Lower leg skin (tissue), 4 donors: ENCODE measurements at regions not wholly inside any gene's neighbourhood (a gene's known extent, or its start where the extent isn't known, plus 50 kb on each side); places are given as distances from the start of the nearest gene placed in this dataset.
"Not testable (repeated sequence)": the region's sequence is repeated elsewhere in the genome, so short reads cannot be mapped to it uniquely, and the experiment has no call there.

ENCODE experiments used
- DNase-seq, 2 donors: peaks; one replicate each; pipeline ENCODE4 v3.0.0-alpha.2; 2019; ENCODE audit warnings: low spot score in 2 of 2
- H3K4me3 ChIP-seq: fragments of 200-600 bp; sonication (generic); 2 replicates; pipeline ENCODE4 v1.5.1; 2017; ENCODE audit warnings: mild to moderate bottlenecking, low read depth; ENCODE audit not compliant: poor library complexity, severe bottlenecking
- POLR2A ChIP-seq, 2 donors: fragments of 450-650 bp; IDR thresholded peaks; one replicate each; pipeline ENCODE4 v1.6.1; 2016 to 2017; ENCODE audit warnings: antibody characterized with exemption in 2 of 2, mild to moderate bottlenecking in 1 of 2, moderate library complexity in 1 of 2
- WGBS, 2 donors: methylation state at CpG; one replicate each; pipeline ENCODE4 v1.1.5; 2018; 5-methylcytosine and 5-hydroxymethylcytosine counted together
- intact Hi-C: fragments of 100-400 bp; cut with DNase I; formaldehyde crosslinking; loops from one replicate; pipeline ENCODE4 v1.15.0; 2023; ENCODE audit warnings: low total_unique reads
- TF ChIP-seq, protein P1 (sequence below), 3 donors: fragments of 450-650 bp; IDR thresholded peaks; one replicate each; pipeline ENCODE4 v1.5.1; 2016; ENCODE audit warnings: antibody characterized with exemption in 3 of 3, mild to moderate bottlenecking in 3 of 3, moderate library complexity in 2 of 3

DNA sequence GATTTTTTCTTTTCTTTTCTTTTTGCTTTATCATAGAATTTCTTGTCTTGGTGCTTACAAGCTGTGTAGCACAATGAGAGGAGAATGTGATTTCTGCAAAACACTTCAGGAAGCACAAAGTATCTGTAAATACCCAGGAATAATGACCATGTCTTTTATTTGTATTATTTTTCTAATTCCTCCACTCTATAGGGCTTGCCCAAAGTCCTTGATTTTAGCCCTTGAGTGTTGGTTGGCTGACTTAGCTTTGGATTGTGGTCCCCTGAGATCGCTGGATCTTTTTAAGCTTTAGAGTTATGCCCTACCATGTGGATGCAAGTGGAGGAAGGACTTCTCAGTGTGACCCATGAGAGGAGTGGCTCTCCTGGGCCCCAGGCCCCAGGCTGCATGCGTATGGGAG is 52.2 kb downstream of the HOXC4 start:
- H3K4me3 ChIP-seq, intact Hi-C loops, DNase-seq: not testable (repeated sequence)
- WGBS, 2 donors = 57 to 81% methylated on average over 2 of the region's 2 CpGs

DNA sequence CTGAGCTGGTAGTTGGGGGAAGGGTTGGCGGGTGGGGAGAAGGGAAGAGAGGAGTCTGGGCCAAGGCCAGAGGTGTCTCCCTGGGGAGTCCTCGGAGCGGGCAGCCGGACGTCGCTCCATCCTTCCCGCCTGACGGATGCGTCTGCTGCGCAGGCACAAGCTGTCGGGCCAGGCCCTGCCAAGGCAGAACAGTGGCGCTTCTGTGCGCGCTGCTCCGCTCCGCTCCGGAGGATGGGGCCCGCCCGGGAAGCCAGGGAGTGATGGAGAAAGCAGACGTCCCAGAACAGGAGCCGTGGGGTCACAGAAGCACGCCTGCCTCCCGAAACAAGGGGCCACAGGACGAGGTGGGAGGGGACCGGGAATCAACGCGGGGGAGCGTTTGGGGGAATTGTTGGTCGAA is 52.6 kb downstream of the HOXC4 start:
- intact Hi-C loops, H3K4me3 ChIP-seq, DNase-seq: not testable (repeated sequence)
- WGBS, 2 donors = 7 to 15% methylated on average over 22 to 29 of the region's 29 CpGs

DNA sequence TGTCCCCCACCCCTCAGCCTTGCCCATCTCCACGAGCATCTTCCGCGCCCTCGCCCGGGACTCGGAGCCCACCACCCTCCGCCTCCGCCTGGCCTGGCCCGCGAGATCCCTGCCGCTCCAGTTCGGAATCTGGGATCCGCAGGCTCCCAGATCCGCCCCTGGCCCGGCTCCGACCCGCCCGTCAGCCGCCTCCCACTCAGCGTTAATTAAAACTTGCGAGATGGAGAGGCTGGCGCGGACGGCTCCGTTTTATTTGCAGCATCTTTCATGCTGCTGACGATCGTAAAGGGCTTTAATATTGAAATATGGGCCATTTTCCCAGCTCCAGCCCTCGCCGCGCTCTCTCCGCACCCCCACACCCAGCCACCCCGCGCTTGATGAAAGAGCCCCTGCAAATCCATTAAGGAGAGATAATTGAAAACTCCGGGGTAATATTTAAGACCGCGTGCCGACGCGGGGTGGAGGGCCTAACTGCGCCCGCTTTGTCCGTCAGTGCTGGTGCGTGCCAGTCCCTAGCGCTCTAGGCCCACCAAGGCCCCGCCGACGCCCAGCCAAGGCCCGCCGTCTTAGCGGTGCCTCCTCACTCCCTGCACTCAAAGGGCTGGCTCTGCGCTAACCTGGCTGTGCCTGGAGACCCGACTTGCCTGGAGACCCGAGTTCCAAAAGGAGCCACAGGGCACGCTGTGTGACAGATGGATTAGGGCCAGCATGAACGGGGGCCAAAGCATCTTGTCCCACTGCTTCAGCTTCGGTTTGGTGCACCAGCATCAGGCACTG is 53.4 kb downstream of the HOXC4 start:
- intact Hi-C loops, DNase-seq, H3K4me3 ChIP-seq: not testable (repeated sequence)
- 32 to 48% methylated on average over 55 to 56 of the region's 56 CpGs for WGBS, 2 donors

DNA sequence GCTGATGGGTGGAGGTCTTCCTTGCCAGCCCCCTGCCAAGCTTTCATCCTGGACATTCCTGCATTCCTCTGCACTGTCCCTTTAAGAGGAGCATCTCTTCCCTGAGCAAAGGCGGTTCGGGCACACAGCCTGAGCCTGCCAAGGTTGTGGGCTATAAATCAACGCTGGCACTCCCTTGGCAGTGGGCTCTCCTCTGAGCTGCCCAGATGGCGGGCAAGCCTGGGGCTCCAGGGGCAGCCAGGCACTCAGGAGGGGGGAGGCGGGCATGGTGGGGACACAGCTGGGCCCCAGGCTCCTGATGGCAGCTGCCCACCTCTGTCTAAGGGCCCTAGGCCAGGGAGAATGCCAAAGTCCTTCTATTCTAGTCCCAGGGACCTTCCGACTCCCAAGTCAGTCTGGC is 58.7 kb downstream of the HOXC4 start:
- H3K4me3 ChIP-seq, DNase-seq, intact Hi-C loops: not testable (repeated sequence)
- 30 to 33% methylated on average over 6 of the region's 6 CpGs for WGBS, 2 donors

DNA sequence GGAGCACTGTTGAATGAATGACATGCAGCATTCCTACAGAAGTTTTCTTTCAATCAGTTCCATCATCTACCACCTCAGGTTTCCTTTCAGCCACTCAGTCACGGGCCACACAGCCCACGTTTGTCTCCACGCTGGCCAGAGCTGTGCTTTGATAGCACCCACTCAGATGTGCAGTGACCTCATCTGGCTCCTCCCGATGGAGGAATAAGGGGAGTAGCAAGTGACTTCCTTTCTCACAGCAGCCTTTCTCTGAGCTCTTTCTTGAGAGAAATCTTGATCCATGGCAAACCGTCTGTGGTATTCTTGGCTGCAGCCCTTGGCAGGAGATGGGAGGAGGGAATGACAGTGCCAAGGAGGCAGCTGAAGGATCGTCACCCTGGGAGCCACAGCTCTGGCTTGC is 62.4 kb downstream of the HOXC4 start:
- DNase-seq, H3K4me3 ChIP-seq, intact Hi-C loops: not testable (repeated sequence)
- WGBS, 2 donors = 8 to 12% methylated on average over 6 of the region's 6 CpGs

DNA sequence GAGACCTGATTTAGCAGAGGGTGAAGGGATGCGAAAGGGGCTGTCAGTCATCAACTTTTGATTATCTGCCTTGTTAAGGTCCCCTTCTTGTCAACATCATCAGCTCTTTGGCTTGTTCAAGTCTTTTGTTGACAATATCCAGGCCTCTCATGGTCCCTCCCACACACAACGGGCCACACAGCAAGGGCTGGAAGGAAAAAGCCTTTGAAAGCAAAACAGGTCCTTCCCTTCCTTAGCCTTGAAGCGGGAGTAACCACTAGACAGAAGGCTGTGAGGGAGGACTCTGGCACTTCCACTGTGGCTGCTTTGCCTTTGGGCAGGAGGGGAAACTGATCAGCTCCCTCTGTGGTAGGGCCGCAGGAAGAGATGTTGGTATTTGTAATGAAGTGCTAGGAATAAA is 63.8 kb downstream of the HOXC4 start:
- intact Hi-C loops, DNase-seq, H3K4me3 ChIP-seq: not testable (repeated sequence)
- WGBS, 2 donors = 75 to 78% methylated on average over 4 of the region's 4 CpGs

DNA sequence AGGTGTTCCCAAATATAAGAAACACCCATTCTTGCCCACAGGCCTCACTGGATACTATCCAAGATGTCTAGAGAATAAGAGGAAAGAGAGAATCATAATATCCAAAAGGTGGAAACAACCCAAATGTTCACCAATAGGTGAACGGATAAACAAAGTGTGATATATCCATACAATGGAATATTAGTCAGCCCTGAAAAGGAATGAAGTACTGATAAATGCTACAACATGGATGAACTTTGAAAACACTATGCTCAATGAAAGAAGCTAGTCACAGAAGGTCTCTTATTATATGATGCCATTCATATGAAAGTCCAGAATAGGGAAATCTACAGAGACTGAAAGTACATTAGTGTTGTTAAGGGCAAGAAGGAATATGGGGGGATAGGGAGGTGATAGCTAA is 65.4 kb downstream of the HOXC4 start:
- intact Hi-C loops, H3K4me3 ChIP-seq, DNase-seq: not testable (repeated sequence)
- WGBS, 2 donors = 89 to 100% methylated on average over 1 of the region's 1 CpG

DNA sequence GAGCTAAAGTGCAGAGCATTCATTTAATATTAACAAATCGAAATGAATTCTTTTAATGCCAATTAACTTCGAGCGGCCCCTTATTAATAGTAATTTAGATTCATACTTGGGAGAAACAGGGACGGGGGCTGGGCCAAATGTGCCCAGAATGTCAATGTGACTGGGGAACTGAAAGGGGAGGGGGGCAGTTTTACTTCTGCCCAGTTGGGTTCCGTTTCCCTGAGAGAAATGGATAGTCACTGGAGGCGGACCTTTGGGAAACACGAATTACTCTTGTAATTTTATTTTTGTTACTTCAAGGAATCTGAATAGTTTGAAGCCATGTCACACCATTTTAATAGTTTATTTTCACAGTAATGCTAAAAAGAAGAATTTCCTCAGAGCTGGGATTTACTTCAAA is 64.8 kb downstream of the SMUG1 start:
- intact Hi-C loops = loop anchor here (10.0 kb wide), 1 partner anchor 79 kb away; no protein-coding TSS in a partner anchor
- not testable (repeated sequence) for DNase-seq, H3K4me3 ChIP-seq
- WGBS, 2 donors = 62 to 69% methylated on average over 7 of the region's 7 CpGs

DNA sequence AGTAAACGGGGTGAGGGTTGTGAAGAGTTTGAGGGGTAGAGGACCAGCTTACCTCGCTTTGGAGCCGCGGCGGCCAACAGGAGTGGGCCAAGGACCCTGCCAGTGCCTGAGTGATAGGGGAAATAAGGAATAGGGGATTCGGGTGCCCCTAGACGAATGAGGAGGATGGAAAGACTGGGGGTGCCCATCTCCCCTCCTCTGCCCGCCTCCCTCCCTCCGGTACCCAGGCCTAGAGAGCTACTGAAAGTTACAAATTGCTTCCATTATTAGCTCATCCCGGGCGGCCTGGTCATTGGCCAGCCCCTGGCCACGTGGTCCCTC is 63.1 kb downstream of the SMUG1 start:
- WGBS, 2 donors = 18 to 23% methylated on average over 10 to 11 of the region's 12 CpGs
- peak overlapping the region; percentile 68 for H3K4me3 ChIP-seq
- not testable (repeated sequence) for DNase-seq
- intact Hi-C loops = loop anchor here (10.0 kb wide), 1 partner anchor 81 kb away; no protein-coding TSS in a partner anchor

DNA sequence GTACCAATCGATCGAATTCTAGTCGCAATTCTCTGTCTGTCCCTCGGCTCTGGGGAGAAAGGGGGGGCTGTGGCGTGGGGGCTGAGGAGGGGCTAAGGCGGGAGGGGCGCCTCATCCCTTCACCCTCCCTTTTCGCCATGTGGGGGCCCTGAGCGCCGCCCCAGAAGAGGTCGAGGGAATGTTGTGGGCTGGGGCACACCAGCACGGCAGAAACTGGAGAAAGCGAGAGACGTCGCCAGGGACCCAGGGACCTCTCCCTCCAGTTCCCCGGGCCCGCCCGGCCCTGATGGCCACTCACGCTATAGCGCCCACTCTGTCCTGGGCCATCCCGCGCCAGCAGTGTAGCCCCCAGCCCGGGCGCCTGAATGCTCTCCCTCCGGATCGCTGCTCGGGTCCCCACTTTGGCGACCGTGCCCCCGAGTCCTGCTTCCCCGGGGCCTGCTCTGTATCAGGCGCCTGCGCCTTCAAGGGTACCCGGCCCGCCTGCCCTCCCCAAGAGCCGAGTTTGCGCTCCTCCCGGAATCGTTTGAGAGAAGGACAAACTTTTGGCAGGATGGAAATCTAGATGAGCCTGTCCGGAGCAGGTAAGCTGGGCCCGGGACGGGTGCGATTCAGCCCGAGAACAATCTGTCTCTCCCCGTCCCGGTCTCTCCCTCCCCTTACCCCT is 62.6 kb downstream of the SMUG1 start:
- WGBS, 2 donors = 0 to 3% methylated on average over 32 to 38 of the region's 46 CpGs
- H3K4me3 ChIP-seq = peak overlapping the region; percentile 68
- peak; percentile 59 to 95 for DNase-seq
- intact Hi-C loops = loop anchor here (10.0 kb wide), 1 partner anchor 81 kb away; no protein-coding TSS in a partner anchor
- TF ChIP-seq POLR2A (IDR thresholded peaks at IDR 0.05) = no peak
- TF ChIP-seq, protein P1, sequence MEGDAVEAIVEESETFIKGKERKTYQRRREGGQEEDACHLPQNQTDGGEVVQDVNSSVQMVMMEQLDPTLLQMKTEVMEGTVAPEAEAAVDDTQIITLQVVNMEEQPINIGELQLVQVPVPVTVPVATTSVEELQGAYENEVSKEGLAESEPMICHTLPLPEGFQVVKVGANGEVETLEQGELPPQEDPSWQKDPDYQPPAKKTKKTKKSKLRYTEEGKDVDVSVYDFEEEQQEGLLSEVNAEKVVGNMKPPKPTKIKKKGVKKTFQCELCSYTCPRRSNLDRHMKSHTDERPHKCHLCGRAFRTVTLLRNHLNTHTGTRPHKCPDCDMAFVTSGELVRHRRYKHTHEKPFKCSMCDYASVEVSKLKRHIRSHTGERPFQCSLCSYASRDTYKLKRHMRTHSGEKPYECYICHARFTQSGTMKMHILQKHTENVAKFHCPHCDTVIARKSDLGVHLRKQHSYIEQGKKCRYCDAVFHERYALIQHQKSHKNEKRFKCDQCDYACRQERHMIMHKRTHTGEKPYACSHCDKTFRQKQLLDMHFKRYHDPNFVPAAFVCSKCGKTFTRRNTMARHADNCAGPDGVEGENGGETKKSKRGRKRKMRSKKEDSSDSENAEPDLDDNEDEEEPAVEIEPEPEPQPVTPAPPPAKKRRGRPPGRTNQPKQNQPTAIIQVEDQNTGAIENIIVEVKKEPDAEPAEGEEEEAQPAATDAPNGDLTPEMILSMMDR (IDR thresholded peaks at IDR 0.05) = no peak
